ENCODE measurements at regions not wholly inside any gene's neighbourhood (a gene's known extent, or its start where the extent isn't known, plus 50 kb on each side); places are given as distances from the start of the nearest gene placed in this dataset.

DNA sequence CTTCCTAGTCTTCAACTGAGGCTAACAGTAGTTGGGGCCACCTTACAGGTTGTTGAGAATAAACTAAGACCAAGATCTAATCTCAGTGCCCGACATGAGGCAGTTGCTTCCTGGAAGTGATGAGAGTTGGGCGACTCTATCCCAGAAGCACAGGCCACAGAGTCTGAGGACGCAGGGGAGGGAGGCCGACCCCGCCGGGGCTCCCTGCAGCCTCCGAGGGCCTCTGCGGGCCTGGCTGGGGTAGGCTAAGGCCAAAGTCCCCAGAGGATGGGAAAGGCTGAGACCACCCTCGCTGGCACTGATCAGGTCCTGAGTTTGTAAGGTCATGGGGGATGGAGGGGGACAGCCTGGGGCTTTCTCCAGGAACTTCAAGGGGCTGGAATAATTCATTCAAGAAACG, 74.0 kb downstream of the ENGASE start:
- no peak for TF ChIP-seq CTCF (IDR thresholded peaks at IDR 0.05)
- TF ChIP-seq POLR2A (IDR thresholded peaks at IDR 0.05) = no peak
- TF ChIP-seq EP300 (IDR thresholded peaks at IDR 0.05) = no peak

Data from tibial nerve (tissue), 4 donors.